ENCODE measurements at regions not wholly inside any gene's neighbourhood (a gene's known extent, or its start where the extent isn't known, plus 50 kb on each side); places are given as distances from the start of the nearest gene placed in this dataset.

DNA sequence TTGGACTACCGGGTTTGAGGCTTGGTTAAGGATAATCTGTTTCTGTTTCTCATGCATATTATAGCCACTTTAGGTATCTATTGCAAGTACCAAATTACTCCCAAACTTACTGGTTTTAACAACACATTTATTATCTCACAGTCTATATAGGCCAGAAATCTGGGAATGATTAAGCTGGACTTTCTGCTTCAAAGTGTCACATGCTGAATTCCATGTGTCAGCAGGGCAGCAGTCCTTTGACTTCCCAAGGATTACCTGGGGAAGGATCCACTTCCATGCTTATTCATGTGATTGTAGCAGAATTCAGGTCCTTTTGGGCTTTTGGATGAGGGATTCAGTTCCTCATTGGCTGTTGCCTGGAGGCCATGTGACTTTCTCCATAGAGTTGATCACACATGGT, 349.0 kb upstream of the TRAM1L1 start:
- H3K9me2 ChIP-seq (replicated peaks; ENCODE audit: low read depth, low read length), result no peaks in the 10 kb centered on the region; the same call in 1 of the 2 replicates
- no peaks in the 10 kb centered on the region for H4K20me1 ChIP-seq (ENCODE audit: insufficient read depth, low read length, poor library complexity, severe bottlenecking)
- no peaks in the 10 kb centered on the region for H3K79me2 ChIP-seq (ENCODE audit: insufficient read depth, low read length)
- no peaks in the 10 kb centered on the region for H3F3A ChIP-seq (ENCODE audit: low read depth)
- H3K36me3 ChIP-seq (ENCODE audit: insufficient read depth, low read length), result no peaks in the 10 kb centered on the region
- H3K4me2 ChIP-seq (ENCODE audit: low read depth, low read length, poor library complexity, severe bottlenecking), result no peak overlapping the region
- no peak for TF ChIP-seq EZH2phosphoT487 (IDR thresholded peaks at IDR 0.05; ENCODE audit: borderline replicate concordance)
- TF ChIP-seq, protein P1, sequence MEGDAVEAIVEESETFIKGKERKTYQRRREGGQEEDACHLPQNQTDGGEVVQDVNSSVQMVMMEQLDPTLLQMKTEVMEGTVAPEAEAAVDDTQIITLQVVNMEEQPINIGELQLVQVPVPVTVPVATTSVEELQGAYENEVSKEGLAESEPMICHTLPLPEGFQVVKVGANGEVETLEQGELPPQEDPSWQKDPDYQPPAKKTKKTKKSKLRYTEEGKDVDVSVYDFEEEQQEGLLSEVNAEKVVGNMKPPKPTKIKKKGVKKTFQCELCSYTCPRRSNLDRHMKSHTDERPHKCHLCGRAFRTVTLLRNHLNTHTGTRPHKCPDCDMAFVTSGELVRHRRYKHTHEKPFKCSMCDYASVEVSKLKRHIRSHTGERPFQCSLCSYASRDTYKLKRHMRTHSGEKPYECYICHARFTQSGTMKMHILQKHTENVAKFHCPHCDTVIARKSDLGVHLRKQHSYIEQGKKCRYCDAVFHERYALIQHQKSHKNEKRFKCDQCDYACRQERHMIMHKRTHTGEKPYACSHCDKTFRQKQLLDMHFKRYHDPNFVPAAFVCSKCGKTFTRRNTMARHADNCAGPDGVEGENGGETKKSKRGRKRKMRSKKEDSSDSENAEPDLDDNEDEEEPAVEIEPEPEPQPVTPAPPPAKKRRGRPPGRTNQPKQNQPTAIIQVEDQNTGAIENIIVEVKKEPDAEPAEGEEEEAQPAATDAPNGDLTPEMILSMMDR (conservative IDR thresholded peaks at IDR 0.05; ENCODE audit: low read length), result no peak
- no peak overlapping the region for H2AFZ ChIP-seq (ENCODE audit: low read length)
- H3K9me3 ChIP-seq (ENCODE audit: insufficient read depth, low read depth, low read length), result no peaks in the 10 kb centered on the region
- no peak overlapping the region for H3K4me3 ChIP-seq (ENCODE audit: low read length, poor library complexity, severe bottlenecking)
- H3K9ac ChIP-seq (ENCODE audit: low read depth, low read length, poor library complexity, severe bottlenecking), result no peak overlapping the region
- no peaks in the 10 kb centered on the region for H3K27me3 ChIP-seq (ENCODE audit: insufficient read depth, low read length, poor library complexity, severe bottlenecking)
- no peaks in the 10 kb centered on the region for H3K4me1 ChIP-seq (ENCODE audit: insufficient read depth, low read length, poor library complexity, severe bottlenecking)

DNA sequence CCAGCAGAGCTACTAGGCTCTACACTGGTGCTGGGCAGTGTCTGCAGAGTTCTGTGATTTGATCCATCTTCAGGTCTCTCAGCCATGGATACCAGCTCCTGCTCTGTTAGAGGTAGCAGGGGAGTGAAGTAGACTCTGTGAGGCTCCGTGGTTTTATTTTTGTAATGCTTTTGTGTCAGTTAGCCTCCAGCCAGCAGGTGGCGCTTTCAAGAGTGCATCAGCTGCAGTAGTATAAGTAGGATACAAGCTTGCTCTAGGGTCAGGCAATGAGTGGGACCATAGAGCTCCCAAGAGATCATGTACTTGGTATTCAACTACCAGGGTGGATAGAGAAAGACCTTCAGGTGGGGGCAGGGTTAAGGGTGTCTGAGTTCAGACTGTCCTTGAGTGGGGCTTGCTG, 362.5 kb upstream of the TRAM1L1 start:
- no peaks in the 10 kb centered on the region for H3K36me3 ChIP-seq (ENCODE audit: insufficient read depth, low read length)
- no peak overlapping the region for H3K9ac ChIP-seq (ENCODE audit: low read depth, low read length, poor library complexity, severe bottlenecking)
- TF ChIP-seq, protein P1 (conservative IDR thresholded peaks at IDR 0.05; ENCODE audit: low read length), result peak; percentile 72
- no peak for TF ChIP-seq EZH2phosphoT487 (IDR thresholded peaks at IDR 0.05; ENCODE audit: borderline replicate concordance)
- no peaks in the 10 kb centered on the region for H4K20me1 ChIP-seq (ENCODE audit: insufficient read depth, low read length, poor library complexity, severe bottlenecking)
- no peaks in the 10 kb centered on the region for H3K79me2 ChIP-seq (ENCODE audit: insufficient read depth, low read length)
- H3K27me3 ChIP-seq (ENCODE audit: insufficient read depth, low read length, poor library complexity, severe bottlenecking), result no peaks in the 10 kb centered on the region
- no peaks in the 10 kb centered on the region for H3K9me2 ChIP-seq (replicated peaks; ENCODE audit: low read depth, low read length)
- H3K4me2 ChIP-seq (ENCODE audit: low read depth, low read length, poor library complexity, severe bottlenecking), result no peak overlapping the region
- no peaks in the 10 kb centered on the region for H3K4me1 ChIP-seq (ENCODE audit: insufficient read depth, low read length, poor library complexity, severe bottlenecking)
- H3K9me3 ChIP-seq (ENCODE audit: insufficient read depth, low read depth, low read length), result no peaks in the 10 kb centered on the region
- H3F3A ChIP-seq (ENCODE audit: low read depth), result no peaks in the 10 kb centered on the region
- H3K4me3 ChIP-seq (ENCODE audit: low read length, poor library complexity, severe bottlenecking), result no peak overlapping the region
- no peak overlapping the region for H2AFZ ChIP-seq (ENCODE audit: low read length)

DNA sequence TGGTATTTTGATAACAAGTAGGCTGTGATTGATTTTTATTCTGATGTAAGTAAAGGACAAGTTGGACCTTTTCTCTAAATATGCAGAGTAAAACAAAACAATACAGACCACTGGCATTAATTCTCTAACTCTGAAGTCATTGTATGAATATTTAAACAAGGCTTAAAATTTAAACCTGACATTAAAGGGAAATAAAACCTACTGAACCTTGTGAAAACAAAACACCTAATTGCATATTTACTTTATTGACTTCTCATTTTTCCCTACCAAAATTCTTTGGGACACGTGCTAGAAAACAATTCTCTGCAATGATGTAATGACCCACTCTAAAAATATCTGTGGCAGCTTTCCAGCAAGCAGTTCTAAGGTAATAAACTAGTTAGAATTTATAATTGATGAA, 369.7 kb upstream of the TRAM1L1 start:
- no peaks in the 10 kb centered on the region for H3K9me3 ChIP-seq (ENCODE audit: insufficient read depth, low read depth, low read length)
- no peaks in the 10 kb centered on the region for H3K36me3 ChIP-seq (ENCODE audit: insufficient read depth, low read length)
- no peak overlapping the region for H3K4me3 ChIP-seq (ENCODE audit: low read length, poor library complexity, severe bottlenecking)
- no peaks in the 10 kb centered on the region for H3K79me2 ChIP-seq (ENCODE audit: insufficient read depth, low read length)
- no peak overlapping the region for H3K4me2 ChIP-seq (ENCODE audit: low read depth, low read length, poor library complexity, severe bottlenecking)
- H3K27me3 ChIP-seq (ENCODE audit: insufficient read depth, low read length, poor library complexity, severe bottlenecking), result no peaks in the 10 kb centered on the region
- no peaks in the 10 kb centered on the region for H4K20me1 ChIP-seq (ENCODE audit: insufficient read depth, low read length, poor library complexity, severe bottlenecking)
- no peaks in the 10 kb centered on the region for H3K9me2 ChIP-seq (replicated peaks; ENCODE audit: low read depth, low read length)
- TF ChIP-seq, protein P1 (conservative IDR thresholded peaks at IDR 0.05; ENCODE audit: low read length), result no peak
- H3K4me1 ChIP-seq (ENCODE audit: insufficient read depth, low read length, poor library complexity, severe bottlenecking), result no peaks in the 10 kb centered on the region
- H2AFZ ChIP-seq (ENCODE audit: low read length), result no peak overlapping the region
- no peak overlapping the region for H3K9ac ChIP-seq (ENCODE audit: low read depth, low read length, poor library complexity, severe bottlenecking)
- no peaks in the 10 kb centered on the region for H3F3A ChIP-seq (ENCODE audit: low read depth)
